Kidney (tissue), 13 donors: ENCODE measurements at regions not wholly inside any gene's neighbourhood (a gene's known extent, or its start where the extent isn't known, plus 50 kb on each side); places are given as distances from the start of the nearest gene placed in this dataset.
A peak's percentile ranks its signal among the peaks of the same experiment; 100 is the strongest.
"Not testable (repeated sequence)": the region's sequence is repeated elsewhere in the genome, so short reads cannot be mapped to it uniquely, and the experiment has no call there.

Experiments used
- DNase-seq, 5 donors: peaks; one replicate each; pipeline ENCODE4 v3.0.0-alpha.2; 2013 to 2020
- FAIRE-seq: peaks from 2 replicates; lab custom pipeline; 2012; peaks lifted over from hg19 to GRCh38; lab: Jason Lieb, UNC
- H3K27ac ChIP-seq, 2 donors: one replicate each; pipeline ENCODE4 v1.7.0; 2013; ENCODE audit warnings: low read depth in 2 of 2, low read length in 2 of 2, inconsistent platforms in 1 of 2
- H3K27me3 ChIP-seq: one replicate; pipeline ENCODE4 v1.7.1; 2013; ENCODE audit warnings: low read length, inconsistent platforms; ENCODE audit not compliant: control insufficient read depth, insufficient read depth
- H3K36me3 ChIP-seq, 3 donors: one replicate each; pipeline versions ENCODE4 v1.7.0 to v1.7.1; 2013; ENCODE audit warnings: low read length in 3 of 3, control low read depth in 1 of 3, inconsistent platforms in 1 of 3; ENCODE audit not compliant: insufficient read depth in 3 of 3, control insufficient read depth in 2 of 3
- H3K4me1 ChIP-seq, 3 donors: one replicate each; pipeline versions ENCODE4 v1.7.0 to v1.7.1; 2013; ENCODE audit warnings: low read length in 3 of 3, inconsistent platforms in 1 of 3, low read depth in 1 of 3; ENCODE audit not compliant: control insufficient read depth in 2 of 3, insufficient read depth in 2 of 3
- H3K4me3 ChIP-seq, 3 donors: one replicate each; pipeline versions ENCODE4 v1.7.0 to v1.8.1; 2013; ENCODE audit warnings: low read length in 3 of 3, control low read depth in 1 of 3, inconsistent platforms in 1 of 3
- H3K9ac ChIP-seq, 3 donors: one replicate each; pipeline versions ENCODE4 v1.7.0 to v1.7.1; 2013; ENCODE audit warnings: low read length in 3 of 3, control low read depth in 1 of 3, inconsistent platforms in 1 of 3
- H3K9me3 ChIP-seq, 3 donors: one replicate each; pipeline versions ENCODE4 v1.7.0 to v1.7.1; 2013; ENCODE audit warnings: low read length in 3 of 3, control low read depth in 1 of 3, inconsistent platforms in 1 of 3; ENCODE audit not compliant: control insufficient read depth in 2 of 3, insufficient read depth in 1 of 3
- intact Hi-C: fragments of 100-400 bp; cut with DNase I; formaldehyde crosslinking; loops from one replicate; pipeline ENCODE4 v1.11.1; 2022
- TF ChIP-seq, protein P1 (sequence below): IDR thresholded peaks from 3 replicates; pipeline ENCODE4 v1.5.1; 2012; ENCODE audit warnings: mild to moderate bottlenecking, moderate library complexity, borderline replicate concordance; ENCODE audit not compliant: insufficient read depth; ENCODE audit errors: extremely low read depth
- donor health status: control.
- donor health status: control.
- donor health status: control.
- donor health status: control.
- donor health status: control.
- donor health status: DM: yes; HTN: yes; CAD: no.
- donor health status: Normal renal cell carcinoma (clear cell type).

DNA sequence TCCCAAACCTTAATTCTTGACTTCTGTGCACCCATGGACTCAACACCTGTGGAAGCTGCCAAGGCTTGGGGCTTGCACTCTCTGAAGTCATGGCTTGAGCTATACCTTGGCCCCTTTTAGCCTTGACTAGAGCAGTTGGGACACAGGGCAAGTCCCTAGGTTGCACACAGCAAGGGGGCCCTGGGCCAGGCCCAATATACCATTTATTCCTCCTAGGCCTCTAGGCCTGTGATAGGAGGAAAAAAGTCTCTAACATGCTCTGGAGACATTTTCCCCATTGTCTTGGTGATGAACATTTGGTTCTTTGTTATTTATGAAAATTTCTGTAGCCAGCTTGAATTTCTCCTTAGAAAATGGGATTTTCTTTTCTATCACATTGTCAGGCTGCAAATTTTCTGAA, 186.1 kb downstream of the SEMA6D start:
- Histone ChIP-seq H3K36me3 (no peaks in the 10 kb centered on the region), H3K4me3 (no peak overlapping the region), H3K27ac (no peak overlapping the region), H3K9ac (no peak overlapping the region), H3K4me1 (no peaks in the 10 kb centered on the region), H3K27me3 (no peaks in the 10 kb centered on the region), H3K9me3 (peaks cover 0 to 8% (median 2%) of the 10 kb centered on the region in 3 donors)
- intact Hi-C loops = no loop called here
- no peak for FAIRE-seq
- TF ChIP-seq, protein P1, sequence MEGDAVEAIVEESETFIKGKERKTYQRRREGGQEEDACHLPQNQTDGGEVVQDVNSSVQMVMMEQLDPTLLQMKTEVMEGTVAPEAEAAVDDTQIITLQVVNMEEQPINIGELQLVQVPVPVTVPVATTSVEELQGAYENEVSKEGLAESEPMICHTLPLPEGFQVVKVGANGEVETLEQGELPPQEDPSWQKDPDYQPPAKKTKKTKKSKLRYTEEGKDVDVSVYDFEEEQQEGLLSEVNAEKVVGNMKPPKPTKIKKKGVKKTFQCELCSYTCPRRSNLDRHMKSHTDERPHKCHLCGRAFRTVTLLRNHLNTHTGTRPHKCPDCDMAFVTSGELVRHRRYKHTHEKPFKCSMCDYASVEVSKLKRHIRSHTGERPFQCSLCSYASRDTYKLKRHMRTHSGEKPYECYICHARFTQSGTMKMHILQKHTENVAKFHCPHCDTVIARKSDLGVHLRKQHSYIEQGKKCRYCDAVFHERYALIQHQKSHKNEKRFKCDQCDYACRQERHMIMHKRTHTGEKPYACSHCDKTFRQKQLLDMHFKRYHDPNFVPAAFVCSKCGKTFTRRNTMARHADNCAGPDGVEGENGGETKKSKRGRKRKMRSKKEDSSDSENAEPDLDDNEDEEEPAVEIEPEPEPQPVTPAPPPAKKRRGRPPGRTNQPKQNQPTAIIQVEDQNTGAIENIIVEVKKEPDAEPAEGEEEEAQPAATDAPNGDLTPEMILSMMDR = no peak
- no peak for DNase-seq

DNA sequence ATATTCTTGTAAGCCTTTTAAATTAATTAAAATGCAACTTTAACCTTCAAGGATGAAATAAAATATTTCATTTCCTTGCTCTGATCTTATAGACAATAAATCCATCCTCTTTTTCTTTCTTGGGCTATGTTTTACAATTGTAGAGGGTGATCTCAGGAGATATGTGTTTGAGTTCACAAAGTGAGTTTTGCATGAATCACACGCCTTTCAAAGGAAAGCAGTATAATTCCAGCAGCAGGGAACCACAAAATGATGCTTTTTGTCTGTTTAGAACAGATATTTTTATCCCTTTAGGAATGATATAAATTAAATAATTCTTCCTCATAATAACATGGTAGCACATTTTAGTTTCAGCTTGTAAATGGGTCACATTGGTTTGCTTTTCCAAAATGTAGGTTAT, 191.2 kb downstream of the SEMA6D start:
- FAIRE-seq = no peak
- DNase-seq = no peak
- Histone ChIP-seq H3K27ac (no peak overlapping the region), H3K9me3 (peaks cover 0 to 5% (median 2%) of the 10 kb centered on the region in 3 donors), H3K9ac (no peak overlapping the region), H3K36me3 (no peaks in the 10 kb centered on the region), H3K27me3 (no peaks in the 10 kb centered on the region), H3K4me3 (no peak overlapping the region), H3K4me1 (no peaks in the 10 kb centered on the region)
- TF ChIP-seq, protein P1 = no peak
- intact Hi-C loops = no loop called here

DNA sequence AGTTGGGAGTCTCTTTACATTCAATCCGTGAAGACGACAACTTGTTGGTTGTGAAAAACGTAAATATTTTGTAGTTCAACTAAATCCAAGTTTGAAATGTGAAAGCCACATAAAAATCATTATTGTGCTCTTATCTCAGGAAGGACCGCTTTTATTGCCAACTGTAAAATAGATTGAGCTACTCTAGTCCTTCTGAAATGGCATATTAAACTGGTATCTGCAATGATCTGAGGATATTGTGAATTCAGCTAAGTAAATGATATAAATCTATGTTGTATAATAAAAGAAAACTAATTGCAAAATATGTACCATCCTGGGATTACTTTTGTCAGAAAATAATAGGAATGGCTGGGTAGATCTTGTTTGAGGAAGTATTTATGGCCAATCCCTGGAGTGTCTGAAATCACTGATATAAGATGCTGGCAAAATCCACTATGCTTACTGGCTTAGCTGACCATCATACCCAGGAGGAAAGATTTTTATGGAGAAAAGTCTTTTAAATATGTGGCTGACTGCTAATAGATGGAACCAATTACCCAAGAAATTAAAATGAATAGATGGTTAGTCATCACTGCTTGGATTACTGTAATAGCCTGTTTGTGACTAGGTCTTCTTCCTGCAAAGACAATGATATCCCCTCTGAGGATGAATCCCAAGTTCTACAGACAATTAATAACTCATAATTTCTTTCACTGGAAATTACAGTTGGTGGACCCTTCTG, 191.8 kb downstream of the SEMA6D start:
- Histone ChIP-seq H3K9me3 (peaks cover 0 to 5% (median 2%) of the 10 kb centered on the region in 3 donors), H3K27ac (no peak overlapping the region), H3K4me1 (no peaks in the 10 kb centered on the region), H3K4me3 (no peak overlapping the region), H3K9ac (no peak overlapping the region), H3K27me3 (no peaks in the 10 kb centered on the region), H3K36me3 (no peaks in the 10 kb centered on the region)
- no peak for DNase-seq
- FAIRE-seq = no peak
- intact Hi-C loops = no loop called here
- TF ChIP-seq, protein P1 = no peak

DNA sequence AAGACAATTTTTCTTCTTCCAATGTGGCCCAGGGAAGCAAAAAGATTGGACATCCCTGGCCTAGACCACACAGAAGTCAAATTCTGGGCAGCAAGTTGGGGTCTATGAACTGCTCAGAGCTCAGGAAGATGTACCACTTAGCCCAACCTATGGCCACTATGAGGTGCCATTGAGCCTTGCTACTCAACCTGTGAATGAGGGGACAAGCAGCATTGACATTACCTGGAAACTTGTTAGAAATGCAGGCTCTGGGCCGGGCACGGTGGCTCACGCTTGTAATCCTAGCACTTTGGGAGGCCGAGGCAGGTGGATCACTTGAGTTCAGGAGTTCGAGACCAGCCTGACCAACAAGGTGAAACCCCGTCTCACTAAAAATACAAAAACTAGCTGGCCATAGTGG, 195.6 kb downstream of the SEMA6D start:
- H3K4me1 ChIP-seq, FAIRE-seq, H3K27me3 ChIP-seq, H3K36me3 ChIP-seq, H3K9ac ChIP-seq, H3K27ac ChIP-seq, H3K9me3 ChIP-seq, H3K4me3 ChIP-seq, intact Hi-C loops: not testable (repeated sequence)
- peak in 1 of 5 donors; percentile 7 for DNase-seq
